ENCODE measurements at regions not wholly inside any gene's neighbourhood (a gene's known extent, or its start where the extent isn't known, plus 50 kb on each side); places are given as distances from the start of the nearest gene placed in this dataset.
"Not testable (repeated sequence)": the region's sequence is repeated elsewhere in the genome, so short reads cannot be mapped to it uniquely, and the experiment has no call there.

DNA sequence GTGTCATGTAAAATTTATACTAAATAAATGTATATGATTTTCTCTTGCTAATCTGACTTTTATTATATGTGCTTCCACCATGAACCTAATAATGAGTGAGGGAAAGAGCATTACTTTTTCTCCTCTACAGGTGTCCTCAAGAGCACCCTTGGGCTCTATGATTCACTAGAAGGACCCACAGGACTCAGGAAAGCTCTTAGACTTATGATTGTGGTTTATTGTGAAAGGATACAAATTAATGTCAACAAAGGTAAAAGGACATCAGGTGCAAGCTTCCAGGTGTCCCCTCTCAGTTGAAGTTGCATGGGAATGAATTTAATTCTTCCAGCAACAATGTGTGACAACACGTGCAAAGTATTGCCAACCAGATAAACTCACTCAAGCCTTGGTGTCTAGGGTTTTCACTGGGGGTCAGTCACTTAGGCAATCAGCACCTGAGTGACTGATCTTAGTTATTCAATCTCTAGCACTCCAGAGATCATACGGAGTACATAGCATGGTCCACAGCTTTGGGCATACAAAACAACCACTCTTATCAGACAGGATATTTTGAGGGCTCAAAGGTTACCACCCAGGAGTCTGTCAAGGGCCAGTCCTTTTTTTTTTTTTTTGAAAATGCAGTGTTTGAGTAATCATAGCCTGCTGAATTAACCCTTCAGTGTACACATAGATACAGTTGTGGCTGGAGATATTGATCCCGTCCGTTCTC is 1518.1 kb downstream of the KHDRBS2 start:
- CTCF ChIA-PET; intact Hi-C loops (cut with micrococcal nuclease; ENCODE audit: unreplicated experiment); DNase-seq (ENCODE audit: low spot score); H3K27ac ChIP-seq (ENCODE audit: low read depth, low read length, poor library complexity, severe bottlenecking); H3K27me3 ChIP-seq (replicated peaks; ENCODE audit: insufficient read depth, low read depth, low read length, poor library complexity); H3K9me3 ChIP-seq (ENCODE audit: low read depth, low read length, poor library complexity, severe bottlenecking); H3K4me3 ChIP-seq (ENCODE audit: low read depth, low read length, poor library complexity, severe bottlenecking); POLR2A ChIA-PET (ENCODE audit: low non-redundant PET); BruUV-seq (replicated peaks); H3K4me1 ChIP-seq (ENCODE audit: insufficient read depth, low read length, poor library complexity, severe bottlenecking); H3K36me3 ChIP-seq (ENCODE audit: insufficient read depth, low read length, poor library complexity, severe bottlenecking): not testable (repeated sequence)

DNA sequence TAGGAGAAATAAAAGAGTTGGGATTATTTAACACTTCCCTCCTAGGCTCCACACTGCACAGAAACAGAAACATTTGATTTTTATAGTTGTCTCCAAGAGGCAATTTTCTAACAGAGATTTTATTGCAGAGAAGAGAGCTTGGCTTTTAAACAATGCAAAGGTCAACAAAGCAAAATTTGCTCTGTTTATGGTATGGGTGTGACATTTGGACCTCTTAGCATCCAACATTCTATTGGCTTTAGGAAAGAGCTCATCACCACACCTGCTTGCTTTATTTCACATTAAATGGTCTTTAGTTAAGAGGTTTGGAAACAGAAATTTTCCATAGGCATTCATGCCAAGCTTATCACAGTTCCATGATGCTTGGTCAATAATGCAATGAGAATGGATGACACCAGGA is 1520.7 kb downstream of the KHDRBS2 start:
- H3K4me3 ChIP-seq (ENCODE audit: low read depth, low read length, poor library complexity, severe bottlenecking); H3K27ac ChIP-seq (ENCODE audit: low read depth, low read length, poor library complexity, severe bottlenecking); H3K4me1 ChIP-seq (ENCODE audit: insufficient read depth, low read length, poor library complexity, severe bottlenecking); DNase-seq (ENCODE audit: low spot score); POLR2A ChIA-PET (ENCODE audit: low non-redundant PET); CTCF ChIA-PET; H3K36me3 ChIP-seq (ENCODE audit: insufficient read depth, low read length, poor library complexity, severe bottlenecking); intact Hi-C loops (cut with micrococcal nuclease; ENCODE audit: unreplicated experiment); BruUV-seq (replicated peaks); H3K9me3 ChIP-seq (ENCODE audit: low read depth, low read length, poor library complexity, severe bottlenecking); H3K27me3 ChIP-seq (replicated peaks; ENCODE audit: insufficient read depth, low read depth, low read length, poor library complexity): not testable (repeated sequence)

DNA sequence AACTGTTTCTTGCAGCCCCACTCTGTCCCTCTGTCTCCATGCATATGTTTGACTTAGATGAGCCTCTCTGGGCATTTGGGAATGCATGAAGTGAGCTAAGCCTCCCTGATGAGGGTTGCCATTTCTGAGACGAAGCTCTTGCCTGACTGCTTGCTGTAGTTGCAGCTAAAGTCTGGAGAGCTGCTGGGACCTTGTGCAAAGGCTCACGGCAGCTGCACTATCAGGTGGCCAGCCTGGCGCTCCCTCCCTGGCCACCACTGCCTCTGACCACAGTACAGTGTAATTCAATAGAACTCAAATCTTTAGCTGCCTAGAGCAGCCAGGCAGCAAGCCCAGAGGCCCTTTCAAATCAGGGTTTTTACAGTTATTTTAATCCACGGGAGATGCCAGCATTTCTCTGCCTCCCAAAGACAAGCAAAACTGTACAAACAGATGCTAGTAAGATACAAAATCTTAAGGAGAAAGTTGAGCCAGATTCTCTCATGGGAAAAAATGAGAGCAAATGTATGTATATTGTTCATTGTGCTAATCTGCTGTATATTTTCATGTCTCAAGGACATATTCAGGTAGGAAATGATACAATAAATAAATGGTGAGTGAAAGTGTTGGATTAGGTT is 1522.5 kb downstream of the KHDRBS2 start:
- H3K4me1 ChIP-seq (ENCODE audit: insufficient read depth, low read length, poor library complexity, severe bottlenecking); BruUV-seq (replicated peaks); DNase-seq (ENCODE audit: low spot score); H3K27ac ChIP-seq (ENCODE audit: low read depth, low read length, poor library complexity, severe bottlenecking); H3K9me3 ChIP-seq (ENCODE audit: low read depth, low read length, poor library complexity, severe bottlenecking); H3K4me3 ChIP-seq (ENCODE audit: low read depth, low read length, poor library complexity, severe bottlenecking); H3K27me3 ChIP-seq (replicated peaks; ENCODE audit: insufficient read depth, low read depth, low read length, poor library complexity); CTCF ChIA-PET; POLR2A ChIA-PET (ENCODE audit: low non-redundant PET); intact Hi-C loops (cut with micrococcal nuclease; ENCODE audit: unreplicated experiment); H3K36me3 ChIP-seq (ENCODE audit: insufficient read depth, low read length, poor library complexity, severe bottlenecking): not testable (repeated sequence)

DNA sequence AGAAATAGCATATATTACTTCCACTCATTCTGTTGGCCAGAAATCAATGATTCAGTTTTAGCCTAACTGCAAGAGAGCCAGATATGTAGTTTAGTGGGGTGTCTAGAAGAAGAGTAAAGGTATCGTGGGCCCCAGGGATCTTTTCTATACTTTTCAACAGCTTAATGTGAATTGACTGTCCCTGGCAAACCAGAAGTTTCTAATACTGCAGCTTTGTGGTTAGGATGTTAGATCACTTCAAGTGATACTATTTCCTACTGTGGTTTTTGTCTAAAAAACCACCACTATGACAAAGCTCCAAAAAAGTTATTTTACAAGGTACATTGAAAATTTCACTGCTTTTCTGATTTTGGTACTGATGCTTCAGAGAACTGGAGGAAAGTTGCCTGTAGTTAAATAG is 1525.1 kb downstream of the KHDRBS2 start:
- CTCF ChIA-PET; H3K4me1 ChIP-seq (ENCODE audit: insufficient read depth, low read length, poor library complexity, severe bottlenecking); BruUV-seq (replicated peaks); H3K27ac ChIP-seq (ENCODE audit: low read depth, low read length, poor library complexity, severe bottlenecking); POLR2A ChIA-PET (ENCODE audit: low non-redundant PET); H3K9me3 ChIP-seq (ENCODE audit: low read depth, low read length, poor library complexity, severe bottlenecking); H3K36me3 ChIP-seq (ENCODE audit: insufficient read depth, low read length, poor library complexity, severe bottlenecking); H3K4me3 ChIP-seq (ENCODE audit: low read depth, low read length, poor library complexity, severe bottlenecking); H3K27me3 ChIP-seq (replicated peaks; ENCODE audit: insufficient read depth, low read depth, low read length, poor library complexity); intact Hi-C loops (cut with micrococcal nuclease; ENCODE audit: unreplicated experiment); DNase-seq (ENCODE audit: low spot score): not testable (repeated sequence)

DNA sequence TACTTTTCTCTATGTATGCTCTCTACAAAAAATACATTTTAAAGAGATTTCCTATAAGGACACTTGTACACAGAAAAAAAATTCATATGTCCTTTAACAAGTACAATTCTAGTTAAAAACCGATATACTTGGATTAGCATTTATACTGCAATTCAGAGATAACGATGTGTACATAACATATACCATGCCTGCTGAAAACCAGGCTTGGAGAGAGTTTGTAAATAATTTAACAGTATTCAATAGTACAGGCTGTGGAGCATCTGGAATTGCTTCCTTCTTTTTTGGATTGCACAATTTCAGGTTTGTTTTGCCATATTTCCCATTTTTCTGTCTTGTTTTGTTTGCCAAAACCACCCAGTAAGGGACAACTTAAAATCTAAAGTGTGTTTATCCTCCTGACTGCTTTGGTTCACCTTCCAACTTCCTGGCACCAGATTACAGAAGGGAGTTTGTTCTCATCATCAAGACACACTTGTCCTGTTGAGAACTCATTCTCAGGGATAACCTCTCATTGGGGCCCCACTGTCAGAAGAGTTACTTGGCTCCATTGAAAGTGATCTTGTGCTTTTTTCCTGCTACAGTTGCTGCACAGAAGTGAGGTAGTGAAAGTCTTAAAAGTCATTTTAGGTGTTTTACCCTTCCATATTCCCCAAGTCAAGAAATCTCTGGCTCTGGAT is 1526.7 kb downstream of the KHDRBS2 start:
- H3K27me3 ChIP-seq (replicated peaks; ENCODE audit: insufficient read depth, low read depth, low read length, poor library complexity); DNase-seq (ENCODE audit: low spot score); H3K9me3 ChIP-seq (ENCODE audit: low read depth, low read length, poor library complexity, severe bottlenecking); H3K27ac ChIP-seq (ENCODE audit: low read depth, low read length, poor library complexity, severe bottlenecking); intact Hi-C loops (cut with micrococcal nuclease; ENCODE audit: unreplicated experiment); H3K4me1 ChIP-seq (ENCODE audit: insufficient read depth, low read length, poor library complexity, severe bottlenecking); H3K4me3 ChIP-seq (ENCODE audit: low read depth, low read length, poor library complexity, severe bottlenecking); POLR2A ChIA-PET (ENCODE audit: low non-redundant PET); CTCF ChIA-PET; H3K36me3 ChIP-seq (ENCODE audit: insufficient read depth, low read length, poor library complexity, severe bottlenecking); BruUV-seq (replicated peaks): not testable (repeated sequence)

DNA sequence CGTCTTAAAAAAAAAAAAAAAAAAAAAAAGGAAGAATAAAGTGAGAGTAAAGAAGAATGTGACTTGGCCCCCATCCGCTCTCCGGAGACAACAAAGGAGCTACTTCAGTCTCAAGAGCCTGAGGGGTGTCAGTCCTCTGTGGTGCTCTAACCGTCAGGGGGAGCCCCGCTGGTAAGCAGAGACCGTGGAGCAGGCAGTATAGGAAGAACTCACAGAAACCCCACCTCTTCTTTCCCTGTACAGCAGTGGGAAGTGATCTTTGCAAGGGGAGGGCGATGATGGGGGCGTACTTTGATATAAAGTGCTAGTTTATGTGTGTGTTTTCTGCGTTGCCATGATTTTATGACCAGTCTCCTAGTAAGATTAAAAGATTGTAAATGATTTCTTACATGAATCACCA is 1527.3 kb downstream of the KHDRBS2 start:
- BruUV-seq (replicated peaks); H3K27me3 ChIP-seq (replicated peaks; ENCODE audit: insufficient read depth, low read depth, low read length, poor library complexity); intact Hi-C loops (cut with micrococcal nuclease; ENCODE audit: unreplicated experiment); H3K36me3 ChIP-seq (ENCODE audit: insufficient read depth, low read length, poor library complexity, severe bottlenecking); H3K4me3 ChIP-seq (ENCODE audit: low read depth, low read length, poor library complexity, severe bottlenecking); DNase-seq (ENCODE audit: low spot score); H3K4me1 ChIP-seq (ENCODE audit: insufficient read depth, low read length, poor library complexity, severe bottlenecking); POLR2A ChIA-PET (ENCODE audit: low non-redundant PET); CTCF ChIA-PET; H3K27ac ChIP-seq (ENCODE audit: low read depth, low read length, poor library complexity, severe bottlenecking); H3K9me3 ChIP-seq (ENCODE audit: low read depth, low read length, poor library complexity, severe bottlenecking): not testable (repeated sequence)

All from A673 (cell line).